AG10803 (cell line): ENCODE measurements at regions not wholly inside any gene's neighbourhood (a gene's known extent, or its start where the extent isn't known, plus 50 kb on each side); places are given as distances from the start of the nearest gene placed in this dataset.
A peak's percentile ranks its signal among the peaks of the same experiment; 100 is the strongest.

Experiments used
- DNase-seq: peaks from one replicate; pipeline ENCODE4 v3.0.0; 2010; ENCODE audit warnings: low read depth
- H3K4me3 ChIP-seq: 2 replicates; pipeline ENCODE4 v1.5.1; 2011; ENCODE audit warnings: mild to moderate bottlenecking, low read length, control low read depth
- TF ChIP-seq, protein P1 (sequence below): conservative IDR thresholded peaks from 2 replicates; pipeline ENCODE4 v1.5.1; 2011; ENCODE audit warnings: mild to moderate bottlenecking, low read length, control low read depth, inconsistent platforms

DNA sequence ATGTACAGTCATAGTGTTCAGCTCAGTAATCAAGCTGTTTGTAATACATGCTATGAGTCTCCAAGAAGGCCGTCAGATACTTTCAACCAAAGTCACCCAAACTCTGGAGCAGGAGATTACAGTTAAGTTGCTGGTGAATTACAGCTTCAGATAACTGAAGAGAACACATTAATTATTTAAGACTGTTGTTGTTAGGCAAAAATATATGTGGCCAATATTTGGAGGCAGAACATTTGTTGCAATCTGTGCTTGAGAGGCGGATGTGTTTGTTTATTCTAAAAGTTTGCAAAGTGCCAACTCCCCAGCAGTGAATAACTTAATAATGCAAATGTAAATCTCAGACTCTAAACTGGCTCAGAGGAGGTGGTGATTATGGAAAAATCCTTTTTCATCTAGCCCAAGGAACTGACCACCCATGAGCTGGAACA is 300.7 kb upstream of the TBX3 start:
- TF ChIP-seq, protein P1, sequence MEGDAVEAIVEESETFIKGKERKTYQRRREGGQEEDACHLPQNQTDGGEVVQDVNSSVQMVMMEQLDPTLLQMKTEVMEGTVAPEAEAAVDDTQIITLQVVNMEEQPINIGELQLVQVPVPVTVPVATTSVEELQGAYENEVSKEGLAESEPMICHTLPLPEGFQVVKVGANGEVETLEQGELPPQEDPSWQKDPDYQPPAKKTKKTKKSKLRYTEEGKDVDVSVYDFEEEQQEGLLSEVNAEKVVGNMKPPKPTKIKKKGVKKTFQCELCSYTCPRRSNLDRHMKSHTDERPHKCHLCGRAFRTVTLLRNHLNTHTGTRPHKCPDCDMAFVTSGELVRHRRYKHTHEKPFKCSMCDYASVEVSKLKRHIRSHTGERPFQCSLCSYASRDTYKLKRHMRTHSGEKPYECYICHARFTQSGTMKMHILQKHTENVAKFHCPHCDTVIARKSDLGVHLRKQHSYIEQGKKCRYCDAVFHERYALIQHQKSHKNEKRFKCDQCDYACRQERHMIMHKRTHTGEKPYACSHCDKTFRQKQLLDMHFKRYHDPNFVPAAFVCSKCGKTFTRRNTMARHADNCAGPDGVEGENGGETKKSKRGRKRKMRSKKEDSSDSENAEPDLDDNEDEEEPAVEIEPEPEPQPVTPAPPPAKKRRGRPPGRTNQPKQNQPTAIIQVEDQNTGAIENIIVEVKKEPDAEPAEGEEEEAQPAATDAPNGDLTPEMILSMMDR: no peak
- DNase-seq: no peak
- H3K4me3 ChIP-seq: no peak overlapping the region

DNA sequence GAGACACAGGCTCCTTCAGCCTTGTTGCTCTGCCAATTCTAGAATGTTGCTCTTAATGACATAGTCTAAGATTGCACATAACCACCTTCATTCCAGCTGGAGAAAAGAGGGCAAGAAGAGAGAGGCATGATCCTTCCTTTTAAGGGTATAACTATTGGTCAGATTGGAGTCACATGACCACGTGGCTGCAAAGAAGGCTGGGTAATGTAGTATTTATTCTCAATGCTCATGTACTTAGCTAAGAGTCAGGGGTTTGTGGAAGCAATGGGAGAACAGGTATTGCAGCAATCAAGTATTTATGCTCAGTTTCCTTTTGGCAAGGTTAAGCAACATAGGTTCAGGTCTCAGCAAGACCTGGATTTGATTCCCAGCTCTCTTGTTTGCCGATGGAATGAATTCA is 298.8 kb upstream of the TBX3 start:
- no peak for DNase-seq
- H3K4me3 ChIP-seq: no peak overlapping the region
- TF ChIP-seq, protein P1: no peak

DNA sequence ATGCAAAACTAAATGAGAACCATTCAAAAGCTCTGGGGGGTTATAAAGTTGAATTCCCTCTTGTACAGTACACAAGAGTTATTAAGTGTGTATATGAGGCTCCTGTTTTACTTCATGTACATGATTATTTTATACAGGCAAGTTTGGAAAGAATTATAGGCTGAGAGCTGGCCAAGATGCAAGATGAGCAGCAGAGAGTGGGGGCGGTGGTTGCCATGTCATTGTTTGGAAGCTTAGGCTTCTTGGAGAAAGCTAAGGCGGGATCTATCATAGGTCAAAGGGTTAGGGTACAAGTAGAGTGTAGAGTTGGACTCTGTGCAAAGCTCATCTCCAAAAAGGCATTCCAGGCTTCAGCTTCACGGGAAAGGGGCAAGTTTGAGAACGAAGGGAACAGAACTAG is 297.1 kb upstream of the TBX3 start:
- H3K4me3 ChIP-seq: no peak overlapping the region
- DNase-seq: no peak
- TF ChIP-seq, protein P1: no peak

DNA sequence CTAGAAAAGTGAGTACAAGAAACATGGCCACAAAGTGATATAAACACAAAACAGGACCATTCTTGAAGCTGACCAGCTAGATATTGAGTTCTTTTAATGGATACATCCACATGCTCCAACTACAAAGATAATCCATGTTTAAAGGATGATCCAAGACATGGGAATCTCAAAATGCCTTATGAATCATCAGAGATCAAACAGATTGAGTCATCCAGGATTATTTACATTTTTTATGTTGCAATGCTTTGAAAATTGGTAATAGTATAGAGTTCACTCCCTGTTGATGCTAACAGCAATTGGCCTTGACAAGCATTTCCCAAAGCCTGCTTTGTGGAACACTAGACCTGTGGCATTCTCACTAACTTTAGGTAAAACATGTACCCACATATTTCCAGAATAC is 293.0 kb upstream of the TBX3 start:
- DNase-seq: peak; percentile 37
- H3K4me3 ChIP-seq: no peak overlapping the region
- TF ChIP-seq, protein P1: no peak

DNA sequence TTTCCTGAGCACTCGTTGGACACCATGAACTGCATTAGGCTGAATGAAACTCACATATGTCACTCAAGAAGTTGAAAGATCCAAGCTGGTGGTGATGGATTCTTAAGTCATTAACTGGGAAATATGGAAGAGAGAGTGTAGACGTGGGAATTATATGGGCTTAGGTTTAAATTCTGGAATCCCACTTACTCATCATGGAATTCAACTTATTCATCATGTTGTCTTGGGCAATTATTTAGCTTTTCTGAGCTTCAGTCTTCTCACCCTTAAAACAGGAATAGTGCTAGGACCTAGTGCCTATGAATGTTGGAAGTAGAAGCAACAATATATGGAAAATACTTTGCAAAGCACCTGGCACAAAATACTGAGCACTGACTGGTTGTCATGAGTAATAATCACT is 292.4 kb upstream of the TBX3 start:
- DNase-seq: peak; percentile 33
- TF ChIP-seq, protein P1: no peak

DNA sequence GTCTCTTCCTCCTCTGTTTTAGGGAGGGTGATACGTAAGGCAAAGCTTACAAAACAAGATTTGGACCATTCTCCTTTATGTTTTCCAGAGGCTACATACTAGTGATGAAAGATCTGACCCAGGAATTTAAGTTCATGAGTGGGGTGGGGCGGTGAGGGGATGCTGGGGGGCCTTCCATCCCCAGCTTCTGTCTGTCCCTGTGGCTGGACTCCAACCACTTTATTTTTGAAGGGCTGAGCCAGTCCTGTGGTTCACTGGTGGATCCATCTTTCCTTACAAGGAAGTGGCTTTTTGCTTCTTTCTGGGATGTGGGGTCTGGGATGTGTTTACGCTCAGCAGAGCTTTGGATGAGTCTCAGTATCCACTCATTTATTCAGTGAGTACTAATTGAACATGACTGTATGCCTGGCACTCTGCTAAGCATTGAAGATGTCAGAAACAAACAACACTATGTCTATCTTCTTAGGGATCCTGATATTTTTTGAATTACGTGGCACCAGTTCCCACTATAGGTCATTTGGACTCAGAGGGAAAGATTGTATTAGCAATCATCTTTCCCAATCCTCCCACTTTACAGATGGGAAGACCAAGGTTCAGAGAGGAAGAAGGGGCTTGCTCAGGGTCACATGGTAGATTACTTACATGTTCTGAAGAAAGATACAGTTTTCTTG is 291.8 kb upstream of the TBX3 start:
- DNase-seq: peak; percentile 34
- H3K4me3 ChIP-seq: no peak overlapping the region
- TF ChIP-seq, protein P1: no peak

More for the DNA sequence above, 292.4 kb upstream of the TBX3 start:
- H3K4me3 ChIP-seq: no peak overlapping the region

DNA sequence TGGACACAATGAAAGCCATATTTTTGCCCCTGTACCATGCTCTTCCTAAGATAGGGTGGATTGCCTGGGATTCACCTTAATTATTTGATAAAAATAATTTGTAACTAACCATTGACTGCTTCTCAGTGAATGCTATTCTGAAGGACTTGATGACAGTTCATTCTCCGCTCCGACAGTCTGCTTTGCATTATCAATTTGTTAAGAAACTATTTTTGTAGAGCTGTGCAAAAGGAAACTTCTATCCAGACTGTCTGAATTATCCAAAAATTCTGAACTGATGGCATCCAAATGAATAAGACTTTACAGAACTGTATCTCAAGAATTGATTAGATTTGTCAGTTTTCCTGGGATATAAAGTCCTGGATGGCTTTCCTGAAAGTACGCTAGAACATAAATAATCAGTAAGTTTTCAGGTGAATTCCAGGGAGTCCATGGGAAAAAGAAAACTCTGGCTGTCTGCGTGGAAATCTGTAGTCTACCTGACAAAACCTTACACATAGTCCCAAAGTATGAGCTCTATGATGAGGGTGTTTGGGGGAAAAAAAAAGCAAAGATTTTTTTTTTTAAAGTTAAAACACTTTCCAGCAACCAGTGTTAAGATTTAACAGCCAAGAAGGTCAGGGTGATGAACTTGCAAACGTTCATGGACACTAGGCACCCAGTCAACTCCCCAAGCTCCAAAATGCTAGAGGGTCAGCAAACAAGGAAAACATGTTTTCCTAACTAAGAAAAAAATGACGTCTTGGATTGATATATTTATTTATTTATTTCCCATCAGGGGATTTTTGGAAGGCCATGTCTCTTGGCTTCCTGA is 291.1 kb upstream of the TBX3 start:
- no peak overlapping the region for H3K4me3 ChIP-seq
- DNase-seq: peak; percentile 9
- TF ChIP-seq, protein P1: no peak
